T-helper 1 cell treated with Interleukin-12 subunit alpha and Interleukin-12 subunit beta and Interleukin-4 antibody, amounts not matched to agents 30 ng/mL and 1 ng/mL, for 36 hours (primary cell): ENCODE measurements at regions not wholly inside any gene's neighbourhood (a gene's known extent, or its start where the extent isn't known, plus 50 kb on each side); places are given as distances from the start of the nearest gene placed in this dataset.

Experiments
- intact Hi-C: fragments of 100-400 bp; cut with micrococcal nuclease; formaldehyde crosslinking; loops from one replicate; pipeline ENCODE4 v1.15.1; 2024

- intact Hi-C loops, result no loop called here
Observed at GRCh38 chr1:60225486-60225885, 151.9 kb upstream of the C1orf87 start.

- intact Hi-C loops, result no loop called here
Observed at GRCh38 chr1:60224523-60224922, 151.0 kb upstream of the C1orf87 start.

- intact Hi-C loops, result no loop called here
Observed at GRCh38 chr1:60223158-60223557, 149.6 kb upstream of the C1orf87 start.

- intact Hi-C loops, result no loop called here
Observed at GRCh38 chr1:60222360-60223115, 149.0 kb upstream of the C1orf87 start.

- intact Hi-C loops, result no loop called here
Observed at GRCh38 chr1:60213253-60213652, 139.7 kb upstream of the C1orf87 start.

- intact Hi-C loops, result no loop called here
Observed at GRCh38 chr1:60196026-60196425, 122.5 kb upstream of the C1orf87 start.

- intact Hi-C loops, result no loop called here
Observed at GRCh38 chr1:60185684-60186083, 112.1 kb upstream of the C1orf87 start.

- intact Hi-C loops, result no loop called here
Observed at GRCh38 chr1:60184521-60184920, 111.0 kb upstream of the C1orf87 start.

GRCh38 chr1:60173729-60174505 is 100.3 kb upstream of the C1orf87 start:
- intact Hi-C loops, result no loop called here

GRCh38 chr1:60173006-60173405 is 99.4 kb upstream of the C1orf87 start:
- intact Hi-C loops, result no loop called here

- intact Hi-C loops, result no loop called here
Observed at GRCh38 chr1:60171801-60172200, 98.2 kb upstream of the C1orf87 start.

- intact Hi-C loops, result no loop called here
Observed at GRCh38 chr1:60170709-60171108, 97.1 kb upstream of the C1orf87 start.

GRCh38 chr1:60169206-60169605 is 95.6 kb upstream of the C1orf87 start:
- intact Hi-C loops, result no loop called here

- intact Hi-C loops, result no loop called here
Observed at GRCh38 chr1:60162936-60163335, 89.4 kb upstream of the C1orf87 start.

- intact Hi-C loops, result no loop called here
Observed at GRCh38 chr1:60160141-60160540, 86.6 kb upstream of the C1orf87 start.

- intact Hi-C loops, result no loop called here
Observed at GRCh38 chr1:60156371-60156770, 82.8 kb upstream of the C1orf87 start.

GRCh38 chr1:60153961-60154360 is 80.4 kb upstream of the C1orf87 start:
- intact Hi-C loops, result no loop called here

GRCh38 chr1:60152891-60153290 is 79.3 kb upstream of the C1orf87 start:
- intact Hi-C loops, result no loop called here

GRCh38 chr1:60151311-60151710 is 77.7 kb upstream of the C1orf87 start:
- intact Hi-C loops, result no loop called here

GRCh38 chr1:60149251-60149650 is 75.7 kb upstream of the C1orf87 start:
- intact Hi-C loops, result no loop called here

- intact Hi-C loops, result no loop called here
Observed at GRCh38 chr1:60146884-60147283, 73.3 kb upstream of the C1orf87 start.

GRCh38 chr1:60145771-60146170 is 72.2 kb upstream of the C1orf87 start:
- intact Hi-C loops, result no loop called here

GRCh38 chr1:60141743-60142142 is 68.2 kb upstream of the C1orf87 start:
- intact Hi-C loops, result no loop called here
